Iris pigment epithelial cell (primary cell): ENCODE measurements at regions not wholly inside any gene's neighbourhood (a gene's known extent, or its start where the extent isn't known, plus 50 kb on each side); places are given as distances from the start of the nearest gene placed in this dataset.
"Not testable (repeated sequence)": the region's sequence is repeated elsewhere in the genome, so short reads cannot be mapped to it uniquely, and the experiment has no call there.

ENCODE experiments used
- DNase-seq: peaks from one replicate; pipeline ENCODE4 v3.0.0-alpha.2; 2011; ENCODE audit warnings: low read depth

GRCh38 chr17:82998637-82999036 is 80.8 kb upstream of the METRNL start:
- DNase-seq, result no peak

GRCh38 chr17:83000738-83001137 is 78.7 kb upstream of the METRNL start:
- DNase-seq, result no peak

GRCh38 chr17:83002118-83002805 is 77.1 kb upstream of the METRNL start:
- DNase-seq, result no peak

- DNase-seq, result no peak
These were observed 74.5 kb upstream of the METRNL start for GRCh38 chr17:83004791-83005380.

GRCh38 chr17:83005639-83006038 is 73.8 kb upstream of the METRNL start:
- DNase-seq, result no peak

GRCh38 chr17:83006515-83007455 is 72.6 kb upstream of the METRNL start:
- no peak for DNase-seq

- no peak for DNase-seq
These were observed 71.8 kb upstream of the METRNL start for GRCh38 chr17:83007504-83008185.

- no peak for DNase-seq
These were observed 71.3 kb upstream of the METRNL start for GRCh38 chr17:83008186-83008510.

GRCh38 chr17:83008526-83008925 is 70.9 kb upstream of the METRNL start:
- no peak for DNase-seq

GRCh38 chr17:83009414-83010205 is 69.8 kb upstream of the METRNL start:
- no peak for DNase-seq

GRCh38 chr17:83010206-83011200 is 68.9 kb upstream of the METRNL start:
- peak; percentile 17 for DNase-seq

GRCh38 chr17:83011676-83012075 is 67.7 kb upstream of the METRNL start:
- DNase-seq, result not testable (repeated sequence)

- DNase-seq, result no peak
These were observed 67.1 kb upstream of the METRNL start for GRCh38 chr17:83012200-83012785.

GRCh38 chr17:83012868-83013778 is 66.3 kb upstream of the METRNL start:
- peak; percentile 59 for DNase-seq

- DNase-seq, result no peak
These were observed 65.7 kb upstream of the METRNL start for GRCh38 chr17:83013779-83014117.

- no peak for DNase-seq
These were observed 65.1 kb upstream of the METRNL start for GRCh38 chr17:83014297-83014696.

- no peak for DNase-seq
These were observed 64.2 kb upstream of the METRNL start for GRCh38 chr17:83014940-83015910.
